RCC 7860 (cell line): ENCODE measurements at regions not wholly inside any gene's neighbourhood (a gene's known extent, or its start where the extent isn't known, plus 50 kb on each side); places are given as distances from the start of the nearest gene placed in this dataset.
"Not testable (repeated sequence)": the region's sequence is repeated elsewhere in the genome, so short reads cannot be mapped to it uniquely, and the experiment has no call there.

ENCODE experiments used
- DNase-seq: peaks from one replicate; pipeline ENCODE4 v3.0.0-alpha.2; 2015; ENCODE audit warnings: low spot score
- FAIRE-seq: peaks from 2 replicates; lab custom pipeline; 2012; peaks lifted over from hg19 to GRCh38; lab: Jason Lieb, UNC

DNA sequence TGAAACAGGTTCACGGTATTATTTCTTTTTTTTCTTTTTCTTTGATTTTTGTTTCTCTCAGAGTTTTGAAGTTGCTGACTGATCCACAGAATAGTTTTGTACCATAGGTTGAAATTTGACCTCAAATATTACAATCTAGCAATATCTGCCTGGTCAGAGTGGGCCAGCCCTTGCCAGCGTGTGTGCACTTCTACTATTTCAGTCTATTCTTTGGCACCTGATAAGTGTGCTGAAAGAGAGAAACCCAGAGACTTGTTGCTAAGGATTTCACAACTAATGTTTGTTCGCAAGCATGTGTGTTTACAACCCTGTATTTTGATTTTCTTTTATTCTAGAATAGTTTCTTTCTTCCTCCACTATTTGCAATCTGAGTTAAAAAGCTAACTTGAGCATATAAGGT, 1125.2 kb upstream of the CNTN5 start:
- DNase-seq (no peak), FAIRE-seq (no peak)

DNA sequence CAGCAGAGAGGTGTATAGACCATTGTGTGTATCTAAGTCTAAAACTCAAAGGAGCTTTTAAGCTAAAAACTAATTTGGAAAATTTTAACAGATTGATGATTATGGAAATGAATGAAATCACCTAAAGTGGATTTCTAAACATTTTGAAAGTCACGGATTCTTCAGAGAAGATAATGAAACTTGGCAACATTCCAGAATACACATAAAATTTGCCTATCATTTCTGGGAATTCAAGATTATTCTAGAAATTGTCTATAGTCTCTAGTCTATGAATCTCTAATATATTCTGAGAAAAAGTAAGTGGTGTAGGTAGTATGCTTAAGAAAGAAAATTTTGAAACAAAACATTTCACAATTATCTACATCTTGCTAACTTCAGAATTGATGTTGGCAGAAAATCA, 1117.9 kb upstream of the CNTN5 start:
- FAIRE-seq (no peak), DNase-seq (no peak)

DNA sequence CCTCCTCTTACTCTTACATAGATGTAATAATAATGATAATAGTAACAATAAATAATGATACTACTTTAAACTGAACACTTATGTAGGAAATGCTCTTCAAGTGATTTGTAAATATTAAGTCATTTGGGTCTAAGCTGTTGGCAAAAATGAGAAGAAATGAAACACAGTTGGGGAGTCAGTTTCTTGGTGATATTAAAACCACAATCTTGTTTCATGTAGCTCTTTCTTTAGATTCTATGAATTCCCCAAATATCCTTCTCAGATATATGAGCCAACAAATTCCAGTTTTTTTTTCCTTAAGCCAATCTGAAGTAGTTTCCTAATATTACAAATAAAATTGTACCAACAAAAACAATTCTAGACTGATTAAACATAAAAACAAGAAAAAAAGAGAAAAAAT, 1115.6 kb upstream of the CNTN5 start:
- no peak for FAIRE-seq
- no peak for DNase-seq

DNA sequence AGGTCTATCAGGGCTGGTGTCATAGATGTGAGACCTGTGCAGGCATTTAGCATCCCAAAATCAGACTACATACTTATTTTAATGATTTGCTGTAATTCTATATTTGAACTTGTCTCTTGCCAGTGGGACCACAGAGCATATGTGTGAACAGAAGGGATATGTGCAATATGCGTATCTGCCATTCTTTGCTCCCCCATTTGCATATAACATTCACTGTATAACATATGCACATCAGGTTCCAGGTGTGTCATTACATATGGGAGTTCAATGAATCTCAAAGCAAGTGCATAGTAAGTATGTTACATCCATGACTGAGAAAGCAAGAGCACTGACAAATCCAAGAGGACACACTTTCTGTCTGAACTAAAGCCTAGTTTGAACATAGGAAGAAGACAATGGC, 1115.1 kb upstream of the CNTN5 start:
- DNase-seq (no peak), FAIRE-seq (no peak)

DNA sequence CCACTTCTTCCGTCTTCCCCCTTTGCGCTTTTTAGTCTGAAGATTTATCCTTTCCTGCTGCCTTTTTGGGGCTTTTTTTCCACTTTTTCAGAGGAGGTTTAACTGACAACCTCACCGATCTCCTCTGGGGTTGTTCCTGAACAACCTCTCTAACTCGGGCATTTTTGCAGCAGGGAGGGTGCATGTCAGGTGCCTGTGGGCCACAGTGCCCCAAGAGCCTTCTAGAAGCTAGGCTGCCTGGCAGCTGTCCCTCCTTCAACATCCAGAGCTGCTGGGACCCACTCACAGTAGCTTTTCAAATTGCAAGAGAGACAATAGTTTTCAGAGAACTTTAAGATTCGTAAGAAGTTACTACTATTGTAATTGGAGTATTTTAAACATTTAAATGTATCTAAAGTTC, 1112.4 kb upstream of the CNTN5 start:
- FAIRE-seq = no peak

DNA sequence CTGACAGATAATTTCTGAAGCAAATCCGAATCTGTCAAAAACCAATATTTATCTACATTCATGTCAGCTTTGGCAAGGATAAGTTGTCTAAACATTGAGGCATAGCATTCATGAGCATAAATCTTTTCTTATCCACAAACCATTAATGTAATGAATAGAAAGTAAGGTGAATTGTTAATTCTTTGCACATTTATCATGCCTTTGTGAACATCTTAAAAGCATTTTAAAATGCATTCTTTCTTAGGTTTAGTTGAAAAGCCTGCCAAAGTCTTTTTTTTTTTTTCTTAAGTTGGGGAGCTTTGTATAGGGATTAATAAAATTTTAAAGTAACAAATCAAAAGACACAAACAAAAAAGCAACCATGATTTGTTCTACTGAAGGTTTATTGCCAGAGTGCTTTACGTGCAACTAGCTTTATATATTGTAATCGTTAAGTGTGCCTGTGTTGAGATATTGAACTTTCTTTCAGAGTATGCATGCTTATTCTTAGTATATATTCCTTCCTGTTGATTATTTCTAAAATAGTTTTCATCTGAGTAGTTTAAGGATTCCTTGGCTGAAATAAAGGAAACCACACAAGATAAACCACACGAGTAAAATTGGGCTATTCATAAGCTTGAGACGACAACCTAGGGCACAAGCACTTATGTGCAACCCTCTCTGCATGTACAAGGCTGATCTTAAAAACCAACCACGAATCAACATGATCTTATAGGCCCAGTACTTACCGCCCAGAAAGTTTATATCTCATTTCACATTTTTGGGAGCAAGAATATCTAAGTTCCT, 1110.9 kb upstream of the CNTN5 start:
- DNase-seq = no peak
- FAIRE-seq = no peak

More for the DNA sequence above, 1112.4 kb upstream of the CNTN5 start:
- no peak for DNase-seq

DNA sequence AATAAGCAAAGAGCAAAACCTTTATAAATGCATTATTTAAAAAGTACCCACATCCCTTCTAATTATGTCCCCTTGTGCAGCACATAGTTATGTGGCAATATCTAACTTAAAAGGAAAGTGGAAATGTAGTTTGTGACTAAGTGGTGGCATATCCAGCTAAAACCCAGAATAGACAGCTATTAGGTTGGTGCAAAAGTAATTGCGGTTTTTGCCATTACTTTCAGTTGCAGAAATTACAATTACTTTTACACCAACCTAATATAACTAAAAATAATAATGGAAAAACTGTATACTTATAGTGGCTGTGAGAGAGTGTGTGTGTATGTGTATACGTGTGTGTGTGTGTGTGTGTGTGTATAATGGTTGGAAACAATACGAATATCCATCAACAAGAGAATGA, 1108.1 kb upstream of the CNTN5 start:
- FAIRE-seq = no peak
- DNase-seq = no peak

DNA sequence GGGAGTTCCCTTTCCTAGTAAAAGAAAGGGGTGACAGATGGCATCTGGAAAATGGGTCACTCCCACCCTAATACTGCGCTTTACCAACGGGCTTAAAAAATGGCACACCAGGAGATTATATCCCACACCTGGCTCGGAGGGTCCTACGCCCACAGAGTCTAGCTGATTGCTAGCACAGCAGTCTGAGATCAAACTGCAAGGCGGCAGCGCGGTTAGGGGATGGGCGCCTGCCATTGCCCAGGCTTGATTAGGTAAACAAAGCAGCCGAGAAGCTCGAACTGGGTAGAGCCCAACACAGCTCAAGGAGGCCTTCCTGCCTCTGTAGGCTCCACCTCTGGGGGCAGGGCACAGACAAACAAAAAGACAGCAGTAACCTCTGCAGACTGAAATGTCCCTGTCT, 1097.8 kb upstream of the CNTN5 start:
- DNase-seq, FAIRE-seq: not testable (repeated sequence)

DNA sequence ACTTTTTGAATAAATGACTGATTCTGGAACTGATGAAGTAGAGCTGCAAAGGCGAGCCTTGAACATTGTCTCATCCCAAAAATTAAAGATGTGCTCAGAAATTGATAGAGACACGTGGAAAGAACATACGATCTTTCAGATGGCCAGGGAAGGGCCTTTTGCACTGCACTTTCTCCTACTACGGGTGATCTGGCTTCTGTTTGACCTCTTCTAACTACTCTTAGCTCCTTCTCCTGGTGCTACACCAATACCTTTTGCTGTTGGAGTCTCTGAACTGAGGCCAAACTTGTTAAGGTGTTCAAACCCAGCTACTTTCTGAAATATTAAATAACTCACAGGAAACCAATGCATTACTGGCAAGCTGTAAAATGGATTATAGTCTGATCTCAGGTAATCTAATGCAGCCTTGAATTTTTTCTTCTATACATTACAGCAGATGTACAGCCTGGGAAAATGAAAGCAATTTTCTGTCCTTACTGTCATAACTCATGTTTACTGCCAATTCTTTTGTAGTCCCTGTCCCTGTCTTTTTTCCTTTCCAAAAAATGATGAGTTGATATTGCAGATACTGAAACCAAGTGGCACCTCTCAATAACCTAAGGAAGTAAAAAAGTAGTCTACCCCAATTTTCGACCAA, 1086.1 kb upstream of the CNTN5 start:
- no peak for FAIRE-seq

DNA sequence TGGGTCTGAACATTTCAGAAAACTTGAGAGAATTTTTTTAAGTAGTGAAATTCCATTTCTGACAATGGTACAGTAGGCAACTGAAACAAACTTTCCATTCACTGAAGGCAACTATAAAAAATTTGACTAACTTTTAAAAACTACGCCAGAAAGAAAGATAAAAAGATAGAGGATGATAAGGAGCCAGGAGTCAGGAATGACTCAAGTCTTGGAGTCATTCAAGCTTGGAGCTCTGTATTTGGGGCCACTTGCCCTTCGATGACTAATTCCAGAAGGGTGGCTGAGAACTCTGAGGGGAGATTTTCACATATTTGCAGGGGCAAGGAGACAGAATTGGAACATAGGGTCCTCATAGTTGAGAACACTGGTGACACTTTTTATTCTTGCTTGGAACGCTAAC, 1083.2 kb upstream of the CNTN5 start:
- FAIRE-seq (peak; percentile 82), DNase-seq (peak; percentile 49)

More for the DNA sequence above, 1086.1 kb upstream of the CNTN5 start:
- DNase-seq = no peak

DNA sequence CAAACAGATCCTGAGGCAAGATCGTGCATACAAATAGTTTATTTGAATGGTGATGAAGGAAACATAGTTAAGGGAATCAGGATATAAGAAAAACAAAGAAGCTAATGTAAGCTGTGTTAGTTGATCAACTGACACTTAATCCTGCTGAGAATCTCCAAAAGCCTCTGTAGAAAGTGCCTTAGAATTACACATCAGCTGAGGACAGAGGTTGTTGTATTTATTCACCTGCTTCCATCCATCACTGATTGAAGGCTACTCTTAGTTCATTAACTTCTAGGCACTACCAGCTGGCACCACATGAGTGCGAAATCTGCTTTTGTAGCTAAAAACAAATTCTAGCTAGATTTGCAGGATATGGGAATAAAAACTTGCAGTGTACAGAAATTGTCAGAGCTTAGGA, 1082.0 kb upstream of the CNTN5 start:
- DNase-seq (no peak), FAIRE-seq (no peak)

DNA sequence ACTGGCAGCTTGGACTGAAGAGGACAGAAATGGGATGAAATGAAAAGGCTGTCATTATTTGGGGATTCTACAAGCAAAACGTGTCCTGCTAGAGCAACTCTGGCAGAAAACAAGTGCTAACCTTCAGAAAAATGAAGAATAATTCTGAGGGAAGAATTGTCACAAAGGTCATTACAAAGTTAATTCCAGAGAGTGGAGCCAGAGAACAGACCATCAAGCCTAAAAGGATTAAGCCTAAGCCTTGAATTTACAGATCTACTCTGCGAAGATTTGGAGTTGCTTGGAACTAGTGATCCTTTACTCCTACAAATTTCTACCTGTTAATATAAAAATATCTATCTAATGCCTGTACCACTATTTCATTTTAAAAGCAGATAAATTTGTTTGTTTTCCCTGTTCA, 1077.3 kb upstream of the CNTN5 start:
- DNase-seq (no peak), FAIRE-seq (no peak)

DNA sequence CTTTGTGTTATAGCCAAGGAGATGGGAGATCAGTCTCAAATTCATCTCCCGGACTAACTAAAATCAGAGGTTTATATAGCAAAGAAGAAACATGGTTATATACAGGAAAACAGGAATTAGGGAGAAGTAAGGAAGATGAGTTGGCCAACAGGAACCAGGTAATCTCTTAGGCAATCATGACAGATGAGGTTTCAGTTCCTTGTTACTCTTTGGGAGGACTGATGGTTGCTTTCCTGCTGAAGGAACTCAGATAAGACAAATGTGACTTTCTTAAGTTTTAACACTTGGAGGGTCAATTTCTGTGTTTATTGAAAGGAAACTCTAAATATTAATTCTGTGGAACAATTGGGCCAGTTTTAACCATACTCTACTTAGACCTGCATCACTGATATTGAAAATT, 1072.0 kb upstream of the CNTN5 start:
- FAIRE-seq = no peak

DNA sequence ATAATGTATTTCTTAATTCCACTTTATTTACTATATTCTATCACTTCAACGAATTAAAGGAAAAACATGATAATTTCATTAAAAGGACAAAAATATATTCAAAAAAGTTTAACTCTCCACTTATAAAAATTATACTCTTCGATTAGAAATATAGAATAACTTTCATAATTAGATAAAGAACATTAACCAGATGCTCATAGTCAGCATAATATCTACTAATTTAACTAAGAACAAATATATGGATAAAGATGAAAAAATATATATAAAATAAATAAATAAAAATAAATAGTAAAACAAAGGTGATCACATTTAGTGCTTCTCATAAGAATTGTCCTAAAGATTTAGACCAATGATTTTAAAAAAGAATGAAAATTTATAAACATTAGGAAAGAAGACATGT, 1065.2 kb upstream of the CNTN5 start:
- DNase-seq (no peak), FAIRE-seq (no peak)

More for the DNA sequence above, 1072.0 kb upstream of the CNTN5 start:
- no peak for DNase-seq

DNA sequence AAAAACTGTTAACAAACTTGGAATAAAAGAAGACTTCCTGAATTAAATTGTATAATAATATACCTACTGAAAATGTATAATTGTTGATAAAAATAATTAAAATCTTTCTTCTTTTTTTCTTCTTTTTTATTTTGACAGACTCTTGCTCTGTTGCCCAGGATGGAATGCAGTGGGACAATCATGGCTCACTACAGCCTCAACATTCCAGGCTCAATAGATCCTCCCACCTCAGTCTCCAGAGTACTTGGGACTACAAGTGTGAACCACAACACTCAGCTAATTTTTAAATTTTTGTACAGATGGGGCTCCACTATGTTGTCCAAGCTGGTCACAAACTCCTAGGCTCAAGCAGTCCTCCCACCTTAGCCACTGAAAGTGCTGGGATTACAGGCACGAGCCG, 1063.8 kb upstream of the CNTN5 start:
- FAIRE-seq = no peak
- no peak for DNase-seq

DNA sequence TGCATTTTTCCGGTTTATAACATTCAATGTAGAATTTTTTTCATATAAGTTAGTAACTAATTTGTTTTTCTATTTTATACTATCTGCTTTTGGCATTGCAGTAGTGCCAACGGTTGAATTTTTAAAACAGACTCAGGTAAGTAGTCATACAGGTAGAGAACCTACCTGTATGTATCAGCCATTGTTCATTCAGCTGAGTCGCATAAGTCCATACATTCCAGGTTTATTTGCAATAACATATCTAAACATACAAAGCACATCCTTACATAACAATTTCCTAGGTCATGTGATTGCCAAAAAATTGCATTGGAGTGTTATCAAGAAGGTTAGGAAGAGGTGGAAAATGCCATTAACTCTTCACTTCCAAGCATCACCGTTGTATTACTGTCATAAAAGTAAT, 1059.3 kb upstream of the CNTN5 start:
- FAIRE-seq (no peak), DNase-seq (no peak)

DNA sequence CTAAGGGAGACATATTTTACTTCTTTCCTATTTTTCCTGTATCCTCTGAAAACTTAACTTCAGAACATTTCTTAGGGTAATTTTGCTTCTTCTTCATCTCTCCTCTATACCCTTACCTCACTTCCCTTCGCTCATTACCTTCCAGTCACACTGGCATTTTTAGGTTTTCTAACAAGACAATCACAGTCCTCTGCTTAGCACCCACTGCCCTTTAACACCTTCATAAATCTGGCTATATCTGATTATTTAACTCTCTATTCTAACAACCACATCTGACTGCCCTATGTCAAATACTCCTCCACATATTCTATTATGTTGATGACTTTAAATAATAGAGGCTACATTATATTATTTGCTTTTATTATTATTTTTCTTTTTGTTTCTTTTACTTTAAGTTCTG, 1058.0 kb upstream of the CNTN5 start:
- DNase-seq (no peak), FAIRE-seq (no peak)

DNA sequence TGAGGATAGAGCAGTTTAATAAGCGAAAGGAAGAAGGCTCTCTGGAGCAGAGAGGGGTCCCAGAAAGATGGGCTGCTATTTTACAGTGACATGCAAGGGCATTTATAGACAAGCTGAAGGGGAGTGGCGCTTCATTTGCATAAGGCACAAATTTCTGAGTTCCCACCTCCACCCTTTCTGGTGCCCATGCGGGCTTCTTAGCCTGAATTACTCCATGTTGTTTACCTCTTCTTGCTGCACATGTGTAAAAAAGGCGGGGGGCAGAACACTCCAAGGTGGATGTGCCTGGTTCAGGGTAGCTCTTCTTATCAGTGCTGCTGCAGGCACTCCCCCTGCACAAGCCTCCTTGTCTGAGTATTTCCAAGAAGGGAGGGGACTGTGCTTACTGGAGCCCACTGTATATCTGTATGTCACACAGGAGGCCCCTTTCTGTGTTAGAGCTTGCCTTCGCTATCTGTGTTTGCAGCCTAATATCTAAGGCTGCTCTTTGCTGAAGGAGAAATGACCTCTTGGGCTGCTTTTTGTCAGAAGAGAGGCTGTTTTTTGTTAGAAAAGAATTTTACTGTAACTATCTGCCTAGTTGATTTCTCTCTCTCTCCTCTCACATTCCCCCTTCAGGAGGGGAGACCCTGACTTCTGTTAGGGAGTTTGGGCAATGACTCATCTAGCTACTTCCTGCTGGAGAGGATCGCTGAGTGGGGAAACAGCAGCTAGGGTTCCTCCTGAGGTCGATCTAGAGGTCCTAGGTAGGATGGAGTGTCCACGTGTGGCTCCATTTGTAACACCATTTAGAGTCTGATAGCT, 1057.0 kb upstream of the CNTN5 start:
- FAIRE-seq = no peak
- DNase-seq = no peak

DNA sequence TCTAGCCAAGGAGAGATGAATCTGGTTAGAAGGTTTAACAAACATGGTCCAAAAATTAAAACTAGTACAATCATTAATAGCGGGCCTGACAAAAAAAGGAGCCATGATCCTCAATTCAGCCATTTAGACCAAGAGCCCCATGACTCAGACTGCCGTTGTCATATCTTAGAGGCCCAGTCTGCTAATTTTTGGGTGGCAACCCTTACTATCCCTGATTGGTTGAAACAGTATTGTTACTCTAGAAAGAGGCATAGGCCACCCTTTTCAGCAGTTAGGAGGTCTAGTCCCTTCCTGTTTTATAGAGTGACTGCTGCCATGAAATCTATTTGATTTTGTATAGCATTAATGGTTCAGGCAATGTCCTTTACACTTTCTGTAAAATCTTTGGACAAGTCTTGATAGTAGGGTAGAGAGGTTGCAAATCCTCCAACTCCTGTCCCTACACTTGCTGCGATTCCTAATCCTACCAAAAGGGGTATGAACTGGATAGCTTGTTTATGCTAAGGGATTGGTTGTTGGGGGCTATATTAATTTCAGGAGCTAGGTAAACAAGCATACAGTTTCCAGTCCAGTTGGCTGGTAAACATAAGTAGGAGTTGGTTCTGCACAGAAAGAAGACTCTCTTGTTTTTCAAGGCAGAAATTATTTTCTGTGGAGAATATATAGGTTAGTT, 1056.3 kb upstream of the CNTN5 start:
- FAIRE-seq (no peak), DNase-seq (no peak)

DNA sequence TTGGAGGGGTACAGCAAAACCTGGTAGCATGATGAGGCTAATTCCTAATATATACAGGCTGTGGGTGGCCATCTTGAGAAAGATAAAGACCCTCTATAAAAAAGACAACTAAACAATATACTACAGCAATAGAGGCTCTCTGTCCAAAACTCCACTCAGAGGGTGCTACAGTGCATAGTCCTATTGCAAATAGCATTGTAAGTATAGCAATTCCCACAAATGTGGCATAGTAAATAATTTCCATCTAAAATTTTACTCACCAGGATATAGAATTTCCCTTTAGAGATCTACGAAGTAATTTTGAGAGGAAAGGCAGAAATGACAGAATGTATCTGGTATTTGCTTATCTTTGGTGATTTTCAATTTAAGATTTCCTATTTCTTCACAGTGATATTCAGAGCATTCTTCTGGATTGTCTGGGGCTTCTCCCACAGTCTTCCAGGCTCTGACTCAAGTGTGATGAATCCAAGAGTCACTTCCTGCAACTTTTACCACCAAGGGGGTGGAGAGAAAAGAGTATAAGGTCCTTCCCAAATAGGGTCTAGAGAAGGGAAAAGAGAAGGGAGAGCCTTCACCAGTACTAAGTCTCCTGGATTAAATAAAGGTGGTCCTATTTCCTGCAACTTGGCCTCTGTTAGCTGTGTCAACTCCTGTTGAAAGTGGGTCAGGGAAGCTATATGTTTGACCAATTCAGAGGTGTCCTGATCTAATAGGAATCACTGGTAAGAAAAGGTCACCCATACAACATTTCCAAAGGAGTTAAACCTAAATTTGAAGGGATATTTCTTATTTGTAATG, 1054.7 kb upstream of the CNTN5 start:
- peak; percentile 85 for FAIRE-seq
- peak; percentile 84 for DNase-seq
